Liver (tissue), 3 donors: ENCODE measurements at regions not wholly inside any gene's neighbourhood (a gene's known extent, or its start where the extent isn't known, plus 50 kb on each side); places are given as distances from the start of the nearest gene placed in this dataset.

ENCODE experiments used
- ATF3 ChIP-seq: IDR thresholded peaks from 2 replicates; pipeline ENCODE4 v1.6.1; 2016; ENCODE audit warnings: antibody characterized with exemption
- CTCF ChIP-seq: fragments of 150-350 bp; IDR thresholded peaks from 2 replicates; pipeline ENCODE4 v1.5.1; 2017; ENCODE audit warnings: improper control_type of control experiment, low read depth, low read length; ENCODE audit not compliant: missing input control
- GABPA ChIP-seq, 2 donors: IDR thresholded peaks in 1 of 2; conservative IDR thresholded peaks in 1 of 2; 2 replicates each; pipeline ENCODE4 v1.6.1; 2016; ENCODE audit warnings: antibody characterized with exemption in 2 of 2, mild to moderate bottlenecking in 1 of 2, moderate library complexity in 1 of 2
- RAD21 ChIP-seq, 2 donors: IDR thresholded peaks; 2 replicates each; pipeline ENCODE4 v1.6.1; 2016; ENCODE audit warnings: antibody characterized with exemption in 2 of 2, mild to moderate bottlenecking in 2 of 2
- REST ChIP-seq: IDR thresholded peaks from 2 replicates; pipeline ENCODE4 v1.6.1; 2016; ENCODE audit warnings: antibody characterized with exemption, mild to moderate bottlenecking
- TAF1 ChIP-seq: conservative IDR thresholded peaks from 2 replicates; pipeline ENCODE4 v1.6.1; 2016; ENCODE audit warnings: antibody characterized with exemption, mild to moderate bottlenecking
- donor health status: healthy.
- donor health status: healthy.

- no peak for TF ChIP-seq CTCF
- TF ChIP-seq TAF1, result no peak
- no peak for TF ChIP-seq RAD21 (IDR thresholded peaks at IDR 0.05)
- no peak for TF ChIP-seq REST
- TF ChIP-seq ATF3, result no peak
- no peak for TF ChIP-seq GABPA (IDR thresholded peaks at IDR 0.05 in 1 of 2, conservative IDR thresholded peaks at IDR 0.05 in 1 of 2)
Measured at GRCh38 chr6:164114051-164114450, 699.5 kb downstream of the QKI start.
